NCI-H2171 (cell line): ENCODE measurements at regions not wholly inside any gene's neighbourhood (a gene's known extent, or its start where the extent isn't known, plus 50 kb on each side); places are given as distances from the start of the nearest gene placed in this dataset.
"Not testable (repeated sequence)": the region's sequence is repeated elsewhere in the genome, so short reads cannot be mapped to it uniquely, and the experiment has no call there.

ENCODE experiments used
- DNase-seq: peaks from one replicate; lab custom pipeline; 2025; lab: John Stamatoyannopoulos, UW

- no peak for DNase-seq
Measured at GRCh38 chr9:31445960-31446359, 938.5 kb upstream of the ACO1 start.

GRCh38 chr9:31467075-31467474 is 917.4 kb upstream of the ACO1 start:
- no peak for DNase-seq

- no peak for DNase-seq
Measured at GRCh38 chr9:31470051-31470450, 914.4 kb upstream of the ACO1 start.

DNA sequence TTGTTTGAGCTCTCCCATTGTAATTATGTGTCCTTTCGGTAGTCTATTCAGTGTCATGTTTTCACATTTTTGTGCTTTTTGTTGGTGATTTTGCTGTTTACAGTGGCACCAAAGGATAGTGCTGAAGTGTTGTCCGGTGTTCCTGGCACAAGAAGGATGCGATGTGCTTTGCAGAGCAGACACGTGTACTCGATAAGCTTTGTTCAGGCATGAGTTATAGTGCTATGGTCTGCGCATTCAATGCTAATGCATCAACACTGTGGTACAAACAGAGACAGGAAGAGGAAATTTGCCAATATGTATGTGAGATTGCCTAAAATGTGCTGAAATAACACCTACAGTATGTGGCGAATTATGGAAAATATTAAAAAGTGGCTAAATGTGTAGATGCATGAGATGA is 913.4 kb upstream of the ACO1 start:
- no peak for DNase-seq

DNA sequence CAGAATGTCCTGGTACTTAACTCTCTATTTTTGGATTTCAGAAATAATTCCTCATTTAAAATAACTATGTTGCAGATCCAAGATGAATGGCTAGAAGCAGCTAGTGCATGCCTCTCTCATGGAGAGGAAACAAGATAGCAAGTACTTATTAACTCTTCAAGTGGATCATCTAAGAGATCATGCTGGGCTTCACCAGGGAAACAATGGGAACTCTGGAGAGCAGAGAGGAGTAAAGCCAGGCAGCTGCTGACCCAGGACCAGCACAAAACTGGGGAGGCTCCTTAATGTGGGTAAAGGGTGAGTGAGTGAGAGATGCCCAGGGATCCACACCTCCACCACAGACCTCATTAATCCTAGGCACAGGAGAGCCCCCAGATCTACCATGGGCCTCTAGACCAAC is 897.8 kb upstream of the ACO1 start:
- DNase-seq, result no peak

- DNase-seq, result no peak
Measured at GRCh38 chr9:31490551-31491106, 893.8 kb upstream of the ACO1 start.

GRCh38 chr9:31492229-31492628 is 892.2 kb upstream of the ACO1 start:
- no peak for DNase-seq

DNA sequence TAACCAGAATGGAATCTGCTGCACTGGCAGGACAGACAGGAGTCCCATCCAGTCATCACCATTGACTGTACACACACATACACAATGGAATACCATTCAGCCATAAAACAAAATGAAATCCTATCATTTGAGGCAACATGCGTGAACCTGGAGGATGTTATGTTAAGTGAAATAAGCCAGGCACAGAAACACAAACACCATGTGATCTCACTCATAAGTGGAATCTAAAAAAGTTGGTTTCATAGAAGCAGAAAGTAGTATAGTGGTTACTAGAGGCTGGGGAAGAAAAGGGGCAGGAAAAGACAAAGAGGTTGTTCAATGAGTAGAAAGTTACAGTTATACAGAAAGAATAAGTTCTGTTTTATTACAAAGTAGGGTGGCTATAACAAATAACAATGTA is 884.0 kb upstream of the ACO1 start:
- DNase-seq, result no peak

- no peak for DNase-seq
Measured at GRCh38 chr9:31519011-31519410, 865.4 kb upstream of the ACO1 start.

GRCh38 chr9:31519424-31519823 is 865.0 kb upstream of the ACO1 start:
- DNase-seq, result no peak

DNA sequence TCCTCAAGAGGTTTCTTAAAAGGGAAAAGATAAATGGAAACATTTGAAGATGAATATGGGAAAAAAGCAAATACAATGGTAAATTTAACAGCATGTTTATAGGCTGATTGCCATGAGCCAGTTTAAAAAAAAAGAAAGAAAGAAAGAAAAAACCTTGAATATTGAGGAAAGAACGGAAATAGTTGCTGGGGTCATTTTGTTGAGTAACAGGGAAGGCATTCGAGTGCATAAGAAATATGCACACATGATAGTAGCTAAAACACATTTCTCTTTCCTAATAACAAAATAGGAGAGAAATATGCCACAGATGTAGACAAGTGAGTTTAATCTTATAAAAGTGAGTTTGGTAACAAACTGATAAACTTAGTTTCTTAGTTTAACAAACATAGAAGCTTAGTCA is 864.6 kb upstream of the ACO1 start:
- DNase-seq, result no peak

DNA sequence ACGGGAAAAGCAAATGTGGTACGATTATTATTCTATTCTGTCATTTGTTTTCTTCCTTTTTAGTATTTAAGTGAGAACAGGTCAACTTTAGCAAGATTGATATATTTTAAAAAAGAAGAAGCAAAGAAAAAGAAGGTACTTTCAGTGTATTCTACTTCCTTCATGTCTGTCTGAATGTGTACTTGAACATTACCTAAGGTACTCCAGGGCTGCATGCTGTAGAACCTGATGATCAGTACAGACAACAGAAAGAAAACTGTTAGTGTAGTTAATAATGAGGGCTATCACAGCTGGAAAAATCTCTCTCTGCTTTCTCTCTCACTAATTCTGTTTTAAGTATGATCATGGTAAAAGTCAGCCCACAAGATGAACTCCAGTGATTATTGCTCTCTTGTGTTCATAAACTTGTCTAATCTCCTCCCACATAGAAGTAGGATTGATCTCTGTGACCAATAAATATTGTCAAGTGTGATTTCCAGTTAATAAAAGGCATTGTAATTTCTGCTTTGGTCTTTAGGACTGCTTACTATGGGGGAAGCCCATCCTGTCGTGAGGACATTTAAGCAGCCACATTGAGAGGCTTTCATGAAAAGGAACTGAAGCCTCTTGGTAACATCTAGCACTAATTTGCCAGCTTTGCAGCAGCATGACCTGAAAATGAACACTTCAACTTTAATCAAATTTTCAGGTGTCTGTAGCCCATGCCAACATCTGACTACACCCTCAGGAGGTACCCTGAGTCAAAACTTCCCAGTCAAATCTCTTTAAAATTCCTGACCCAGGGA is 864.0 kb upstream of the ACO1 start:
- no peak for DNase-seq

DNA sequence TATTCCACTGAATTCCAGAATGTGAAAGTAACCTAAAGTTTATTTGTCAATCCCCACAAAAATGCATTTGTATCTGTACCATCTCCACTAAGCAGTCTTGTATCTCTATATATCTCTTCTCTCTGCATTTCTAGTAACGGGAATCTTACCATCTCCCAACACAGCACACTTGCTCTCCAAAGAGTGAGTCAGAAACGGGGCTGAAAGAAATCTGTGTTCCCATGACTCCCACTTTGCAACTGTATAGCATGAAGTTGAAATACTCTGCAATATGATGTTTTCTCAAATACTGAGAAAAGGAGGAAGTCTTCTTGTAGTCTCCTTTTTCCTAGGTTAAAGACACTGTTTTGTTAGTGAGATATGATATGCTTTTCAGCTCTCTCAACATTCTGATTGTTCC is 848.8 kb upstream of the ACO1 start:
- no peak for DNase-seq

GRCh38 chr9:31536471-31536870 is 848.0 kb upstream of the ACO1 start:
- no peak for DNase-seq

- no peak for DNase-seq
Measured at GRCh38 chr9:31541721-31542281, 842.6 kb upstream of the ACO1 start.

DNA sequence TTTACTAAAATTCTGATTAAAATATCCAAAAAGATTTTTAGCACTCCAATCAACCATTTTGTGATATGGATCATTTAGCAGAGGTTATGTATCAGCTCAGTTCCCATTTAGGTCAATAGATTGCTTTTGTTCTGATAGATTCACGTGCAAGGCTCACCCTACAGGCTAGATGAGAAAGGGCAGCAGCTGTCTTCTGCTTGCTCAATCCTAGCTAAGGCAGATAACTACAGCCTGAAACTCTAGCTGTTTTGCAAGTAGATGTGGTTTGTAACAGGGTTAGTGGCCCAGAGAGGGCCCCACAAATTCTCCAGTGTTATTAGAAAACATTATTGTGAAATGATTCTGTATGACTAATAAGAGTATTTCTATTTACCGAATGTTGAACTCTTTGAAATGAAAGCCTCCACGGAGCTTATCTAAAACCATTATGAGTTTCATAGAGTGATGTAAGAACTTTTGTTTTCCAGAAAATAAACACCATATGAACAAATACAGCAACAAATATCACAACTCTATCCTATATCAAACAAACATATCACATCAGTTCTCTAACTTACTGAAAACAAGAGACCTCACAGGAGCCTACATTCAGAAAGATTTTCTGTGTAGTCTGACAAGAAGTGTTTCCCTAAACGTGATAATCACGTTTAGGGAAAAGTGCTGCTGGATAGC is 841.9 kb upstream of the ACO1 start:
- no peak for DNase-seq

DNA sequence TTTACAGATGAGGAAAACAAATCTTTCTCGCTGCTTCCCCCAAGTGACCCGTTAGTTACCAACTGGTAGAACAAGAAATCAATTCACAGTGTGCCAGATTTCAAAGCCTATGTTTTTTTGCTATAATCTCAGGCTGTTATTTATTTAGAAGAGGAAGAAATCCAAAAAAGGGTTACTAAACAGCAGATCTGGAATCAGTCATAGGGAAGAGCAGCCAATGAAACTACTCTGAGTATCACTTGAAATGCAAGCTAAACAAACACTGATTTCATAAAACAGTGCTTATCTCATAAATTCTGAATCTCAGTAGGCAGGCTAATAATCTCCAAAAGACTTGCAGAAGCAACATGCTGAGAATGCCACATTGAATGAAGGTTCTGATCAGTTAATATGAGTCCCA is 829.5 kb upstream of the ACO1 start:
- DNase-seq, result no peak

DNA sequence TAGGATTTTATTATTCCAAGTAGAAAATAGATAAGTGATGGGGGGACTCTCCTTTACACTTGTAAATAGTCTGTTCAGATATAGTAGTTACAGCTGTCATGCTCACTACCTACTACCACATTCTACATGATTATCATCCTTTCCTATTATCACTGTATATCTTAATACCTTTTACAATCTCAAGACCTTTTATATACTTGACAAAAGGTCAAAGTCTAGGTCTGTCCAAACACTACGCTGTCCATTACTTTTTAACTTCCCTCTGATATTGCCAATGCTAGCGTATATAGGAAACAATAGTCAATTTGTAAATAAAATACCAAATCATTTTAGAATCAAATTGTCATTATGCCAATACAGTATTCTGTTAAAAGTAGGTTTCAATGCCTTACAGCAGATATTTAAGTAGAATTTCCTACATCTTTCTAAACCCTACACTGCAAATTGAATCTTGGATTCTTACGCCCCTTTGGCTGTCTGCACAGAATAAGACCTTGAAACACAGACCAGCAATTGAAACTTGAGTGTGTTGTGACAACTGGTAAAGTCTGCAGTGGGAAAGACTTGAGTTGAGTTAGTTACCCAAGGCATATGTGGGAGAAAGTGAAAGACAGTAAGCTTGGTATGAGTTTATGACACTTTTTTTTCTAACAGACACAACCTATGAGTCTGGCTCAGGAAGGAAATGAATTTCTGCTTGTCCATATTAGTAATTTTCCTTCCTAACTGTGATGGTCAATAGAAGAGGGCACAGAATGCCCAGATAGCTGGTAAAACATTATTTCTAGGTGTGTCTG is 827.6 kb upstream of the ACO1 start:
- DNase-seq, result no peak

DNA sequence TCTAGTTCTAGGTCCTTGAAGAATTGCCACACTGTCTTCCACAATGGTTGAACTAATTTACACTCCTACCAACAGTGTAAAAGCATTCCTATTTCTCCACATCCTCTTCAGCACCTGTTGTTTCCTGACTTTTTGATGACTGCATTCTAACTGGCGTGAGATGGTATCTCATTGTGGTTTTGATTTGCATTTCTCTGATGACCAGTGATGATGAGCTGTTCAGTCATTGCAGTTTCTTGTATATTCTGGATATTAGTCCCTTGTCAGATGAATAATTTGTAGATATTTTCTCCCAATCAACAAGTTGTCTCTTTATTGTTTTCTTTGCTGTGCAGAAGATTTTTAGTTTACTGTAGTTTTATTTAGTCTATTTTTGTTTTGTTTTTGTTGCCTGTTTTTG is 812.3 kb upstream of the ACO1 start:
- DNase-seq, result not testable (repeated sequence)

- DNase-seq, result no peak
Measured at GRCh38 chr9:31573561-31573960, 810.9 kb upstream of the ACO1 start.

GRCh38 chr9:31574006-31574765 is 810.3 kb upstream of the ACO1 start:
- no peak for DNase-seq

GRCh38 chr9:31582071-31582470 is 802.4 kb upstream of the ACO1 start:
- no peak for DNase-seq
